ENCODE measurements at regions not wholly inside any gene's neighbourhood (a gene's known extent, or its start where the extent isn't known, plus 50 kb on each side); places are given as distances from the start of the nearest gene placed in this dataset.

GRCh38 chr3:159761848-159762635, 226.6 kb upstream of the IL12A start:
- Histone ChIP-seq H3K4me1 (peaks cover 0 to 36% (median 31%) of the 10 kb centered on the region in 4 donors), H3K4me3 (peak overlapping the region in 2 of 4 donors; percentile 85 to 87), H3K27me3 (no peaks in the 10 kb centered on the region), H3K36me3 (no peaks in the 10 kb centered on the region), H3K9me3 (no peaks in the 10 kb centered on the region), H3K27ac (peak overlapping the region; percentile 97 to 100 (median 100))
- WGBS, 2 donors: 81 to 82% methylated on average over 7 of the region's 7 CpGs
- no peak for TF ChIP-seq EP300 (IDR thresholded peaks at IDR 0.05)
- no peak for TF ChIP-seq CTCF (IDR thresholded peaks at IDR 0.05)
- TF ChIP-seq POLR2A (IDR thresholded peaks at IDR 0.05): no peak
- TF ChIP-seq POLR2AphosphoS5 (IDR thresholded peaks at IDR 0.05): no peak
- DNase-seq: no peak
- intact Hi-C loops (cut with DNase I): loop anchor here (2.0 to 10.0 kb wide), 4 partner anchors 43 to 643 kb away; no protein-coding TSS in a partner anchor

GRCh38 chr3:159763011-159763601, 225.5 kb upstream of the IL12A start:
- peak; percentile 74 to 84 for TF ChIP-seq POLR2A (IDR thresholded peaks at IDR 0.05)
- peak in 1 of 4 donors; percentile 75 for TF ChIP-seq EP300 (IDR thresholded peaks at IDR 0.05)
- TF ChIP-seq CTCF (IDR thresholded peaks at IDR 0.05): no peak
- TF ChIP-seq POLR2AphosphoS5 (IDR thresholded peaks at IDR 0.05): peak in 3 of 4 donors; percentile 70 to 96 (median 84)
- H3K4me1 ChIP-seq: peaks cover 0 to 46% (median 42%) of the 10 kb centered on the region in 4 donors
- intact Hi-C loops (cut with DNase I): loop anchor here (5.0 to 10.0 kb wide), 3 partner anchors 146 to 642 kb away; no protein-coding TSS in a partner anchor
- H3K27ac ChIP-seq: peak overlapping the region; percentile 97 to 100 (median 100)
- no peaks in the 10 kb centered on the region for H3K9me3 ChIP-seq
- H3K27me3 ChIP-seq: no peaks in the 10 kb centered on the region
- WGBS, 2 donors: 0 to 1% methylated on average over 40 of the region's 40 CpGs
- DNase-seq: peak; percentile 92
- H3K36me3 ChIP-seq: no peaks in the 10 kb centered on the region
- H3K4me3 ChIP-seq: peak overlapping the region; percentile 80 to 91 (median 86)

GRCh38 chr3:159763602-159764489, 224.8 kb upstream of the IL12A start:
- peak; percentile 90 for DNase-seq
- Histone ChIP-seq H3K27me3 (no peaks in the 10 kb centered on the region), H3K4me3 (peak overlapping the region; percentile 80 to 91 (median 86)), H3K4me1 (peaks cover 0 to 54% (median 49%) of the 10 kb centered on the region in 4 donors), H3K27ac (peak overlapping the region; percentile 97 to 100 (median 100)), H3K9me3 (no peaks in the 10 kb centered on the region), H3K36me3 (peaks cover 0 to under 1% (median 0%) of the 10 kb centered on the region in 4 donors)
- peak; percentile 27 to 66 for TF ChIP-seq POLR2A (IDR thresholded peaks at IDR 0.05)
- peak; percentile 18 to 69 (median 44) for TF ChIP-seq CTCF (IDR thresholded peaks at IDR 0.05)
- peak; percentile 67 to 97 (median 86) for TF ChIP-seq POLR2AphosphoS5 (IDR thresholded peaks at IDR 0.05)
- TF ChIP-seq EP300 (IDR thresholded peaks at IDR 0.05): no peak
- 1% methylated on average over 80 of the region's 80 CpGs for WGBS, 2 donors
- intact Hi-C loops (cut with DNase I): loop anchor here (2.0 to 10.0 kb wide), 4 partner anchors 35 to 641 kb away; no protein-coding TSS in a partner anchor

GRCh38 chr3:159764490-159765029, 224.1 kb upstream of the IL12A start:
- intact Hi-C loops (cut with DNase I): loop anchor here (2.0 to 10.0 kb wide), 4 partner anchors 34 to 640 kb away; no protein-coding TSS in a partner anchor
- DNase-seq: no peak
- H3K27me3 ChIP-seq: no peaks in the 10 kb centered on the region
- H3K4me3 ChIP-seq: peak overlapping the region; percentile 80 to 91 (median 86)
- WGBS, 2 donors: 1% methylated on average over 51 of the region's 51 CpGs
- H3K4me1 ChIP-seq: peaks cover 0 to 61% (median 56%) of the 10 kb centered on the region in 4 donors
- peaks cover 0 to 5% (median 0%) of the 10 kb centered on the region in 4 donors for H3K36me3 ChIP-seq
- no peaks in the 10 kb centered on the region for H3K9me3 ChIP-seq
- peak overlapping the region; percentile 97 to 100 (median 100) for H3K27ac ChIP-seq
- TF ChIP-seq EP300 (IDR thresholded peaks at IDR 0.05): no peak
- TF ChIP-seq CTCF (IDR thresholded peaks at IDR 0.05): no peak
- TF ChIP-seq POLR2AphosphoS5 (IDR thresholded peaks at IDR 0.05): no peak
- no peak for TF ChIP-seq POLR2A (IDR thresholded peaks at IDR 0.05)
